ENCODE measurements at regions not wholly inside any gene's neighbourhood (a gene's known extent, or its start where the extent isn't known, plus 50 kb on each side); places are given as distances from the start of the nearest gene placed in this dataset.

DNA sequence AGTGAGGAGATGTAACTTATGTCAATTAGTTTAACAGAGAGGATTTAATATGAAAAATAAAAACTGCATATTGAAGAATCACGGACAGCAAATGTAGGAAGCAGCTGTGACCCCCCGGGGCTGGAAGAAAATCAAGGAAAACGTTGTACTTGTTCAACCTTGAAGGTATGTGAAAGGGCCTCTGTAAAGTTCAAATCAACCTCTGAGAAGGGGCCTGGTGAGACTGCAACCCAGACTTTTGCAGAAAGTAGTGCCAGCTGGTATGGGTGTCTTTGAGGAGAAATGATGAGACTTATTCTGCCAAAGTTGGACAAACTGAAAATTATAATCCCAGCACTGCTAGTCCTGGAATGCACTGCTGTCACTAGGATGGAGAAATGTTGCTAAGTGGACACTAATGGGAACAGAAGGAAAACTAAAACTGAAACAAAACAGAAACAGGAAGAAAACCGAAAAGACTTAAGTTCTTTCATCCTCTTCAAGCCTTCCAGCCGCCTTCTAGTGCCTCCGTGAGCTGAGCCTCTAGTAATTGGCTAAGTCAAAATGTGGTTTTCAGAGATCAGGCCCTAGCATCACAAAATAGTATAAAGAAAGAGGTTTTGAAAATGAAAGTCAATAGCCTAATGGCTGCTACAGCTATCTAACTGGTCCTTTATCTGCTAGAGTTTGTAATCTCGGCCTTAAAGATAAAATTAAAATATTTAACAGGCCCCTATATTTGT lies 253.7 kb upstream of the SORCS1 start:
- H3K27ac Mint-ChIP-seq = peak overlapping the region in 1 of 6 donors; percentile 8

DNA sequence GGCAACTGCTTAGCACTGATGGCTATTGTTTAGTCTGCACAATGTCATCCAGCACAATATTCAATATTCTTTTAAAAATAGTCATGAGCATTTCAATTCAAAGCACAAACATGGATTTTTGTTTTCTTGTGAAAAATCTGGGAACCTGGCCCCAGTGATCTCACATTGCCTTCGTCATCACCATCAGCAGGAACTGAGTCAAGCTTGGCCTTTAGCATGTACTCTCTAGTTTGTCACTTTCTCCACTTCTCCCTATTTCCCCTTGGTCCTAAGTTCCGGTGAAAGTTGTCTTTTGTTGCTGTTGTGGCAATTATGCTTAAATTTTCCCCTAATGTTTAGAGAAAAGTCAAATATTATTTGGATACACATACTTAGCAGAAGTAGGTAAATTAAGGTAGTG lies 252.9 kb upstream of the SORCS1 start:
- ATAC-seq (ENCODE audit: low read depth in 2 of 2) (no peak), DNase-seq (no peak)
- Mint-ChIP-seq H3K4me1 (peaks cover 9 to 17% (median 11%) of the 10 kb centered on the region in 3 donors), H3K27ac (no peak overlapping the region), H3K4me3 (no peak overlapping the region), H3K36me3 (no peaks in the 10 kb centered on the region), H3K9me3 (peaks cover 0 to 4% (median 0%) of the 10 kb centered on the region in 7 donors), H3K27me3 (no peaks in the 10 kb centered on the region)

More for the DNA sequence above, 253.7 kb upstream of the SORCS1 start:
- Mint-ChIP-seq H3K9me3 (peaks cover 0 to 5% (median 0%) of the 10 kb centered on the region in 7 donors), H3K27me3 (no peaks in the 10 kb centered on the region), H3K4me1 (peaks cover 9 to 17% (median 11%) of the 10 kb centered on the region in 3 donors), H3K4me3 (peak overlapping the region in 2 of 8 donors; percentile 2 to 23), H3K36me3 (no peaks in the 10 kb centered on the region)
- DNase-seq = peak; percentile 2
- ATAC-seq (ENCODE audit: low read depth in 2 of 2) = peak in 1 of 2 donors; percentile 43

GRCh38 chr10:107415446-107415845 lies 250.9 kb upstream of the SORCS1 start:
- no peaks in the 10 kb centered on the region for H3K36me3 Mint-ChIP-seq
- peak; percentile 67 to 84 for ATAC-seq (ENCODE audit: low read depth in 2 of 2)
- H3K9me3 Mint-ChIP-seq = peaks cover 0 to 5% (median 2%) of the 10 kb centered on the region in 7 donors
- peak overlapping the region in 1 of 8 donors; percentile 8 for H3K4me3 Mint-ChIP-seq
- H3K27me3 Mint-ChIP-seq = no peaks in the 10 kb centered on the region
- peaks cover 9 to 17% (median 11%) of the 10 kb centered on the region in 3 donors for H3K4me1 Mint-ChIP-seq
- DNase-seq = no peak
- H3K27ac Mint-ChIP-seq = peak overlapping the region in 3 of 6 donors; percentile 40 to 63 (median 43)

- no peak overlapping the region for H3K4me3 Mint-ChIP-seq
- ATAC-seq (ENCODE audit: low read depth in 2 of 2) (no peak), DNase-seq (no peak)
- no peaks in the 10 kb centered on the region for H3K36me3 Mint-ChIP-seq
- H3K27ac Mint-ChIP-seq = no peak overlapping the region
- peaks cover 0 to 9% (median 2%) of the 10 kb centered on the region in 7 donors for H3K9me3 Mint-ChIP-seq
- H3K4me1 Mint-ChIP-seq = peaks cover 9 to 17% (median 11%) of the 10 kb centered on the region in 3 donors
- H3K27me3 Mint-ChIP-seq = no peaks in the 10 kb centered on the region
Measured at GRCh38 chr10:107413971-107414370, 249.5 kb upstream of the SORCS1 start.

- H3K36me3 Mint-ChIP-seq = no peaks in the 10 kb centered on the region
- no peak for DNase-seq
Measured at GRCh38 chr10:107409522-107409921, 245.0 kb upstream of the SORCS1 start.

DNA sequence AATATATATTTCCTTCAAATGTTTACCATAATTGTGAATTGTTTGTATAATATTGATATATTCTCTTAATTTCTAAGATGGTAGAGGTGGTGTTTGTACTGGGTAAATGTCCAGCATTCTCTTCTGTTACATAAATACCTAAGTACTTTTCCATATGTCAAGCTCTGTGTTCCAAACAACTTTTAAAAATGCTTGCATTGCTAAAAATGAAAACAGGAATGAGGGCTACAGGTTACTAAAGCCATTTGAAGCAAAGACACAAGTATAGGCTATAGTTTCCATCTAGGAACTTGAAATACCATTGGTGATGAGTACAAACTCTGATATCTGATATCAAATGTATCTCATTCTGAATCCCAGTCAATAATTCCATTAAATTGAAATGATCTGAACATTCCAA lies 233.6 kb upstream of the SORCS1 start:
- Mint-ChIP-seq H3K27ac (no peak overlapping the region), H3K4me1 (no peaks in the 10 kb centered on the region), H3K36me3 (no peaks in the 10 kb centered on the region), H3K27me3 (no peaks in the 10 kb centered on the region), H3K4me3 (no peak overlapping the region), H3K9me3 (peaks cover 0 to 26% (median 2%) of the 10 kb centered on the region in 7 donors)
- DNase-seq (no peak), ATAC-seq (ENCODE audit: low read depth in 2 of 2) (no peak)

More at GRCh38 chr10:107409522-107409921, 245.0 kb upstream of the SORCS1 start:
- Mint-ChIP-seq H3K27me3 (no peaks in the 10 kb centered on the region), H3K4me1 (no peaks in the 10 kb centered on the region), H3K9me3 (peaks cover 0 to 5% (median 0%) of the 10 kb centered on the region in 7 donors), H3K27ac (no peak overlapping the region), H3K4me3 (no peak overlapping the region)
- peak in 1 of 2 donors; percentile 33 for ATAC-seq (ENCODE audit: low read depth in 2 of 2)

- DNase-seq = no peak
- no peak for ATAC-seq (ENCODE audit: low read depth in 2 of 2)
- Mint-ChIP-seq H3K4me1 (no peaks in the 10 kb centered on the region), H3K9me3 (peaks cover 0 to 11% (median 0%) of the 10 kb centered on the region in 7 donors), H3K36me3 (no peaks in the 10 kb centered on the region), H3K27me3 (peaks cover 0 to 4% (median 0%) of the 10 kb centered on the region in 3 donors), H3K4me3 (no peak overlapping the region), H3K27ac (no peak overlapping the region)
Measured at GRCh38 chr10:107391901-107392300, 227.4 kb upstream of the SORCS1 start.

- no peaks in the 10 kb centered on the region for H3K4me1 Mint-ChIP-seq
- no peak for DNase-seq
- no peak overlapping the region for H3K27ac Mint-ChIP-seq
- ATAC-seq (ENCODE audit: low read depth in 2 of 2) = no peak
- H3K4me3 Mint-ChIP-seq = no peak overlapping the region
- H3K27me3 Mint-ChIP-seq = peaks cover 0 to 4% (median 0%) of the 10 kb centered on the region in 3 donors
- H3K9me3 Mint-ChIP-seq = peaks cover 0 to 8% (median 0%) of the 10 kb centered on the region in 7 donors
- H3K36me3 Mint-ChIP-seq = no peaks in the 10 kb centered on the region
Measured at GRCh38 chr10:107390563-107390962, 226.1 kb upstream of the SORCS1 start.

- Mint-ChIP-seq H3K4me1 (no peaks in the 10 kb centered on the region), H3K27ac (no peak overlapping the region), H3K4me3 (no peak overlapping the region), H3K9me3 (peaks cover 0 to 5% (median 0%) of the 10 kb centered on the region in 7 donors), H3K27me3 (no peaks in the 10 kb centered on the region), H3K36me3 (no peaks in the 10 kb centered on the region)
- ATAC-seq (ENCODE audit: low read depth in 2 of 2) (no peak), DNase-seq (no peak)
Measured at GRCh38 chr10:107383357-107383756, 218.9 kb upstream of the SORCS1 start.

GRCh38 chr10:107379601-107380000 lies 215.1 kb upstream of the SORCS1 start:
- Mint-ChIP-seq H3K36me3 (no peaks in the 10 kb centered on the region), H3K4me1 (no peaks in the 10 kb centered on the region), H3K27me3 (no peaks in the 10 kb centered on the region), H3K9me3 (peaks cover 0 to 5% (median 2%) of the 10 kb centered on the region in 7 donors), H3K27ac (no peak overlapping the region), H3K4me3 (no peak overlapping the region)
- DNase-seq (no peak), ATAC-seq (ENCODE audit: low read depth in 2 of 2) (no peak)

GRCh38 chr10:107371801-107372200 lies 207.3 kb upstream of the SORCS1 start:
- Mint-ChIP-seq H3K4me3 (no peak overlapping the region), H3K36me3 (no peaks in the 10 kb centered on the region), H3K27me3 (no peaks in the 10 kb centered on the region), H3K9me3 (peaks cover 0 to 5% (median 0%) of the 10 kb centered on the region in 7 donors), H3K27ac (no peak overlapping the region), H3K4me1 (no peaks in the 10 kb centered on the region)
- DNase-seq = no peak
- no peak for ATAC-seq (ENCODE audit: low read depth in 2 of 2)

GRCh38 chr10:107364872-107365271 lies 200.4 kb upstream of the SORCS1 start:
- Mint-ChIP-seq H3K9me3 (peaks cover 0 to 6% (median 2%) of the 10 kb centered on the region in 7 donors), H3K4me3 (no peak overlapping the region), H3K27ac (no peak overlapping the region), H3K4me1 (no peaks in the 10 kb centered on the region), H3K36me3 (no peaks in the 10 kb centered on the region), H3K27me3 (no peaks in the 10 kb centered on the region)
- no peak for DNase-seq
- ATAC-seq (ENCODE audit: low read depth in 2 of 2) = no peak

GRCh38 chr10:107362306-107362705 lies 197.8 kb upstream of the SORCS1 start:
- Mint-ChIP-seq H3K9me3 (peaks cover 0 to 10% (median 3%) of the 10 kb centered on the region in 7 donors), H3K27me3 (no peaks in the 10 kb centered on the region), H3K36me3 (no peaks in the 10 kb centered on the region), H3K4me1 (no peaks in the 10 kb centered on the region), H3K4me3 (no peak overlapping the region), H3K27ac (no peak overlapping the region)
- no peak for DNase-seq
- ATAC-seq (ENCODE audit: low read depth in 2 of 2) = no peak

GRCh38 chr10:107357033-107357432 lies 192.5 kb upstream of the SORCS1 start:
- no peak overlapping the region for H3K4me3 Mint-ChIP-seq
- peaks cover 0 to 5% (median 0%) of the 10 kb centered on the region in 7 donors for H3K9me3 Mint-ChIP-seq
- H3K27me3 Mint-ChIP-seq = no peaks in the 10 kb centered on the region
- no peak overlapping the region for H3K27ac Mint-ChIP-seq
- no peak for ATAC-seq (ENCODE audit: low read depth in 2 of 2)
- H3K4me1 Mint-ChIP-seq = no peaks in the 10 kb centered on the region
- DNase-seq = no peak
- H3K36me3 Mint-ChIP-seq = no peaks in the 10 kb centered on the region

Data from naive B cell (primary cell).